ENCODE measurements at regions not wholly inside any gene's neighbourhood (a gene's known extent, or its start where the extent isn't known, plus 50 kb on each side); places are given as distances from the start of the nearest gene placed in this dataset.

- no peak for DNase-seq
These were observed 128.5 kb downstream of the QPCT start for GRCh38 chr2:37472959-37473358.

- no peak for DNase-seq
These were observed 132.0 kb downstream of the QPCT start for GRCh38 chr2:37476411-37476810.

- no peak for DNase-seq
These were observed 133.5 kb downstream of the QPCT start for GRCh38 chr2:37477921-37478320.

GRCh38 chr2:37481244-37481643 lies 136.8 kb downstream of the QPCT start:
- no peak for DNase-seq

GRCh38 chr2:37489041-37489456 lies 144.6 kb downstream of the QPCT start:
- DNase-seq: no peak

GRCh38 chr2:37489536-37489935 lies 145.1 kb downstream of the QPCT start:
- no peak for DNase-seq

- DNase-seq: no peak
These were observed 149.0 kb downstream of the QPCT start for GRCh38 chr2:37493425-37493824.

DNA sequence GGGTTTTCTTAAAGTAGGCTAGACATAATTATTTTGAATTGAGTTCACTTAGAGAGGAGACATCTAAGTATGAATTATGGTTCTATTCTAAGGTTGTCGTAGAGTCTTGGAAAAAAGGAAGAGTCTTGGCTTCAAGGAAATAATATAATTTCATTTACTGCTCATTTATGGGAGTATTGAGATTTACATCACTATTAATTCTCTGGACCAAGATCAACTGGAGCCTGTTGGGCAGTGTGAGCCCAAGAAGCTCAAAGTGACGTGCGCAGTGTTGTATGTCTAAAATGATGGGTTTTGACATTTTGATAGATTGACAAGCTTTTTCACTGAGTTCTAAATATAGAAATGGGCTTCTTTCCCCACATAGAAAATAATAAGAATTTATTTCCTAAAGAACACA lies 154.7 kb downstream of the QPCT start:
- DNase-seq: no peak

DNA sequence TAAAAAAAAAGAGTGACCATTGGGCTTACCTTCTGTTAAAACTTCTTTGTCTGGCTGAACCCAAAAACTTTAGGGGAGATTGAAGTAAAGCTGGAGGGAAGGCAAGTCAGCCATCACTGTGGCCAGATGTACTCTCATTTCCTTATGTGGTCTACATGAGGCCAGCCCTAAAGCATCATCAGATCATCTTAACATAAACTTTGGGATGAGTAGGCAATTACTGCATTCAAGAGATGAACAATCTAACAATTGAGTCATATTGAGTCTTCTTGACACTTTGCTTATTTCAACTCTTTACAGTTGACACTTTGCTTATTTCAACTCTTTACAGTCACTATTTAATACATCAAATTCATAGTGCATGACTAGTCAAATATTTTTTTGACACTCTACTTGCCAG lies 155.6 kb downstream of the QPCT start:
- DNase-seq: no peak

DNA sequence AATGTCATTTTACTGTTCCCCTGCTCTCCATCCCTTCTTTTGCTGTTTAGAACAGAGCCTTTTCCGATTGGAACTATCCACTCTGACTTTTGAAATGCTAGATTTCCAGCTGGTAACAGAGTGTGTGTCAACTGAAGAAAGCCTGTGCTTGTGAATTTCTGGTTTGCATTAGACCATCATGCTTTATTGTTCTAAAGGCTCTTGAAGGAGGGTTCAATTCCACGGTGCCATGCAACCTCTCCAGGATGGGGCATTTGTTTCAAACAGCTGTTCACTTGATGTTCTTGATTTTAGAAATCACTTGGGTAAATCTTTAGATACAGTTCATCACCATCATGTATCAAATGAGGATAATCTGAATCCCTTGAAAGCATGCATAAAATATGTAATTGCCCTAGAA lies 156.7 kb downstream of the QPCT start:
- no peak for DNase-seq

- DNase-seq: no peak
These were observed 162.1 kb downstream of the QPCT start for GRCh38 chr2:37506407-37507050.

- DNase-seq: no peak
These were observed 162.6 kb downstream of the QPCT start for GRCh38 chr2:37507051-37507410.

DNA sequence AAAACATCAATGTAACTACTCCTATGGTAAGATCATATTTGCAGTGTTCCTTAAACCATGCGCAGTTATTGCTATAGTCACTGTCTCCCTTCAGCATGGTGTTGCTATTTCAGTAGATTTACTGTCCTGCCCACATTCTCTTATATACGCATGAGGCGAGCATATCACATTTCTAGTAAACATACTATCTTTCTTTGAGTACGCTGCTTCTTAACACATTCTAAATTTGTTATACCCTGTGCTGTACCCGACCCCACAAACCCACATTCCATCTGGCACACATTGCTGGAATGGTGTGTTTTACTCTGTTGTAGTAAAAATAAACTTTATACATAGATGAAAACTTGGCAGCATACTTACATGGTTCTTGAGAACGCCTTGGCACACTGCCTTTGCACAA lies 163.3 kb downstream of the QPCT start:
- DNase-seq: no peak

DNA sequence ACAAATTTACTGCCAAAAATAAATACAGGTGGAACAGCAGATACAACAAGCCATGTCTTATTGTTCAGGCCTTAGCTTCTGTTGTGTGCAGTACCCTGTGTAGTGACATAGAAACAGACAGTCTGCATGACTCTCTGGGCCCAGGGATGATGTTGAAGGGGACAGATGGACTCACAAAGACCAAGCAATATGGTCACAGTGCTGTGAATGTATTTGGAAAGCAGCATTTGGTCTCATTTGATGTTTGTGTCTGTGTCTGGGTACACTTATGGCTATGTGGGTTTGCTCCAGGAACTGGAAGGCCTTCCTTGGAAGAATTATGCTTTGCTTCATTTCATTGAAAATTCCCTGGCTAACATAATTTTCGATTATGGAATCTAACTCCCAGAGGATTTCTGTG lies 158.5 kb downstream of the CDC42EP3 start:
- no peak for DNase-seq

GRCh38 chr2:37523814-37524362 lies 147.6 kb downstream of the CDC42EP3 start:
- no peak for DNase-seq

DNA sequence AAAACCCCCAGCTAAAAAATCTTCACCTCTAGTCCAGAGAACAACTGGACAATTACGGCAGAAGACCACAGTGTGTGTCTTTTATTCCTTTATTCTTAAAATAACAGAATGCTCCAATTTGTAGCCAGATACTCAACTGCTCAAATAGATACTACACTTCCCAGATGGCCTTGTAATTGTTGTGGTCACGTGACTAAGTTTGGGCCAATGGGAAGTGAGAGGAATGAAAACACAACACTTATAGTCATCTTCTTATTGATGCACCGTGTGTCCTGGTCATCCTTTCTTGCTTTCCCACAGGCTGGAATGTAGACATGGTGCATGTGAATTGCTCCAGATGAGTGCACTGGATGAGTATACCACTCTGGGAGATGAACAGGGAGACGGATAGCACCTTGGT lies 145.1 kb downstream of the CDC42EP3 start:
- no peak for DNase-seq

DNA sequence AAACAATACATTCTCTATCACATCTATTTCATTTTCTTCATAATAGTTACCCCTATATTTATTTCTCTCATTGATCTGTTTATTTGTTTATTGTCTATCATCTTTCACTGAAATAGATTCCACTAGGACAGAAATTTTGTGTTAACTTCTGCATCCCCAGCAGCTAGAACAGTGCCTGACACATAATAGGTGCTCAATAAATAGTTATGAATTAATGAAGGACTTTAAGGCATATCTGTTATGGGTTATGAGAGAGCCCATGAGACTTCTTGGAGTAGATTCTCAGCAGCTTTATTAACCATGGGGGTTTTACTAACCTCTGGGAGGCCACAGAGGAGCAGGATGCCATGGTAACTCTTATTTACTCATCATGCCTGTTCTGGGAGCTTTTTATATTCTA lies 144.6 kb downstream of the CDC42EP3 start:
- DNase-seq: no peak

GRCh38 chr2:37527361-37527760 lies 144.1 kb downstream of the CDC42EP3 start:
- DNase-seq: no peak

DNA sequence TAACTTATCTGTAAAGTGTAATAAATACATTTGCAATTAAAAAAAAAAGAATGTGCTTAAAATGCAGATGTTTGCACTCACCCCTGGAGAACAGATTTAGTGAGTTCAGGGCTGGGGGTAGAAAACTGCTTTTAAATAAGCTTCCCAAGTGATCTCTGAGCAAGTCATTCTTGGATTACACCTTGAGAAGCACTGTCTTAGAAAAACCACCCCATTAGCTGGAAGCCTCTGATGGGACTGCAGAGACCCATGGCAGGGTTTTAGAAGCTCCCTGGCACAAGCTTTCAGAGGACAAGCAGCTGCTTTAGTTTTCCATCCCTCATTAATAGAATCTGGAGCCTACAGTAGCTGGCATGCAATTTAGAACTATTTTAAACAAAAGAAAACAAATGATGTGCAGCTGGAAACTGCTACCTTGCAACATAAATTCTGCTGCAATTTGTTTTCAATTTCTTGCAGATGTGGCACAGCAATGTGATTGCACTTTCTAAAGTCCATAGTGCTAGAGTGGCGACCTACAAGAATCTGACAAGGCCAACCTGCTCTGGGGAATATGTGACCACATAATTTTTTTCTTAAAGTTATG lies 141.5 kb downstream of the CDC42EP3 start:
- DNase-seq: no peak

GRCh38 chr2:37532503-37532902 lies 138.9 kb downstream of the CDC42EP3 start:
- DNase-seq: no peak

DNA sequence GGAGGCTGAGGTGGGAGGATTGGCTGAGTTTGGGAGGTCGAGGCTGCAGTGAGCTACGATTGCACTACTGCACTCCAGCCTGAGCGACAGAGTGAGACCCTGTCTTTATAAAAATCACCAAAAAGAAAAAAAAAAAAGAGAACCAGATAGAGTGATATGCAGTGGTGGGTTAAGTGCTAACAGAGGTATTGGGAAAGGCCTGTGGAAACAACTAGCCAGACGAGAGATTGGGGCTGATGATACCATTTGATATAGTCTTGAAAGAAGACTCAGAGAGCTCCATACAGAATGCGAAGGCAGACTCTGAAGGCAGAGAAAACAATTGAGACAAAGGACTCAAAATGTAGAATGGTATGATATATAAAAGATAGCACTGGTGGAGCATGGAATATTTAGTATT lies 134.1 kb downstream of the CDC42EP3 start:
- no peak for DNase-seq

DNA sequence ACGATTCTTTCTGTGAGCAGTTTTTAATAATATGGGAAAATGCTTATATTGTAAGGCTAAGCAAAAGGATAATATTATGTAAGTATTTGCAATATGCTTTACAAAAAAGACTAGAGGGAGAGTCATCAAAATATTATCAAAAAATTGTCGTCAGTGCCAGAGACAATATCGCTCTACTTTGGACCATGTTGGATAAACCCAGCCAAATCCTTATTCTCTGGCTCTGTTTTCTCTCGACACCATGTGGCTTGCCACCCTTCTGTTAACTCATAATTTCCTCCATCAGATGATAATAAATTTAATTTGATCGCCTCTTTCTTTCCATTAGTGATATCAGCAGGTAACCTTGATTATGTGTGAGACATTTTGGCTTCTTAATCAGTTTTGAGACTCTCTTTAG lies 129.9 kb downstream of the CDC42EP3 start:
- DNase-seq: no peak

DNA sequence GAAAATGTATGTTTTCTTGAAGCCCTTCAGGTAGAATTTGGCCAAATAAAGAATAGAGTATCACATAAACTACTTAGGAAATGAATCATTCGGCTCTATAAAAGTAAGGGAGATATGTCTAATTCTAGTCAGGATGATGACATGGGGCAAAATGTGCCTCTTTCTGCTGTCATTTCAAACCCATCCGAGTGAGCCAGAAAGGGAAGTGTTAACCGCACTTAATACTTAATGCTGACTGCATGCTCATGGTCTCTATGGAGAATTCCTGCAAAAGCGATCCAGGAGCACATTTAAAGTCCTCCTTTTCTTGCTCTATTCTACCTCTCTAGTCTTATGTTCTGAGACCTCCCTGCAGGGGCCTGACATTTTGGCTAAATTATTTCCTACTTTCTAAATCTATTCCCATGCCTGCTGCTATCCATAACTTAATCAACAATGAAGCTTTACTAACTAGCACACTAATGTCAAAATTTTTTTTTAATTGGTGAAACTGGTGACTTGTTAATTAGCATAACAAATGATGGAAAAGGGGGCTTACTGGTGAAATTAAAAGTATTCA lies 127.4 kb downstream of the CDC42EP3 start:
- no peak for DNase-seq

DNA sequence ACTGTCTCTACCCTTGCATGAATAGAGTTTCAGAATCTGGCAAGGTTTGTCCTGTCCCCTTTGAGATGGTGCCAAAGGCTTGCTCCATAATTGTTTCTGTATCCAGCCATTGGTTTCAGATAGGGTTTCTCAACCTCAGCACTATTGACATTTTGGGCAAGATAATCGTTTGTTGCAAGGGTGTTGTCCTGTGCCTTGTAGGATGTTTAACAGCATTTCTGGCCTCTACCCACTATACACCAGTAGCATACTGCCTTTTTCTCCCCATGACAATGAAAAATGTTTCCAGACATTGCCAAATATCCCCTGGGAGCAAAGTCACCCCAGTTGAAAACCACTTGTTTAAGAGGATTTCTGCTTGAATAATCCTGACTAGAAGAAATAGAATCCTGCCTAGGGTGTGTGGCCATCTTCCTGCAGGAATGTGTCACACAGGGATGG lies 126.8 kb downstream of the CDC42EP3 start:
- no peak for DNase-seq

DNA sequence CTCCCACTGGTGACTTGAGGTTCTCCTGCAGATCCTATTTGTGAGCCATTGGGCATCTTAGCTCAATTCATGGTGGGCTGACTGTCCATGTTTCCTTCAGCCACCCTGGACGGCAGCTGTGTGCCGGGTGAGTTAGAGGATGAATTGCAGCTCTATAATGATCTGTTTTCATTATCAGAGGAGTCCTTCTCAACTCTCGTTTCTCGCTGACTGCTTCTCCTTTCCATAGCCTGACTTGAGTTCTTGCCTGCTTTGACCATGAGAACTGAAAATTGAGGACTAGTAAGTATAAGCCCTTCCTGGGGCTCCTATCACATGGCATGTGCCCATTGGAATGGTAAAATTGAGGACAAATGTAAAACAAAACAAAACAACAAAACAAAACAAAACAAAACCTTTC lies 121.8 kb downstream of the CDC42EP3 start:
- no peak for DNase-seq

Measured in NK-92 treated with Interleukin-12 subunit alpha and Interleukin-12 subunit beta, amount 100 ng/mL, for 24 hours (cell line).